SK-N-MC (cell line): ENCODE measurements at regions not wholly inside any gene's neighbourhood (a gene's known extent, or its start where the extent isn't known, plus 50 kb on each side); places are given as distances from the start of the nearest gene placed in this dataset.

Experiments used
- EZH2 ChIP-seq: fragments of 200-600 bp; sonication (generic); IDR thresholded peaks from one replicate; pipeline ENCODE4 v1.6.1; 2017; ENCODE audit warnings: antibody characterized with exemption
- POLR2AphosphoS5 ChIP-seq: IDR thresholded peaks from 2 replicates; pipeline ENCODE4 v1.6.1; 2012; ENCODE audit warnings: mild to moderate bottlenecking, low read depth, low read length, borderline replicate concordance

- TF ChIP-seq POLR2AphosphoS5 (no peak), EZH2 (no peak)
Observed at GRCh38 chr6:95693108-95693507, 115.8 kb downstream of the MANEA start.
